Loucy (cell line): ENCODE measurements at regions not wholly inside any gene's neighbourhood (a gene's known extent, or its start where the extent isn't known, plus 50 kb on each side); places are given as distances from the start of the nearest gene placed in this dataset.

Experiments used
- EZH2phosphoT487 ChIP-seq: fragments of 200-600 bp; IDR thresholded peaks from 2 replicates; pipeline ENCODE4 v1.6.1; 2018; ENCODE audit warnings: antibody characterized with exemption, mild to moderate bottlenecking, moderate library complexity, borderline replicate concordance
- TF ChIP-seq, protein P1 (sequence below): fragments of 200-600 bp; sonication (generic); conservative IDR thresholded peaks from 2 replicates; pipeline ENCODE4 v1.5.1; 2014; ENCODE audit warnings: mild to moderate bottlenecking, antibody characterized with exemption, low read length

DNA sequence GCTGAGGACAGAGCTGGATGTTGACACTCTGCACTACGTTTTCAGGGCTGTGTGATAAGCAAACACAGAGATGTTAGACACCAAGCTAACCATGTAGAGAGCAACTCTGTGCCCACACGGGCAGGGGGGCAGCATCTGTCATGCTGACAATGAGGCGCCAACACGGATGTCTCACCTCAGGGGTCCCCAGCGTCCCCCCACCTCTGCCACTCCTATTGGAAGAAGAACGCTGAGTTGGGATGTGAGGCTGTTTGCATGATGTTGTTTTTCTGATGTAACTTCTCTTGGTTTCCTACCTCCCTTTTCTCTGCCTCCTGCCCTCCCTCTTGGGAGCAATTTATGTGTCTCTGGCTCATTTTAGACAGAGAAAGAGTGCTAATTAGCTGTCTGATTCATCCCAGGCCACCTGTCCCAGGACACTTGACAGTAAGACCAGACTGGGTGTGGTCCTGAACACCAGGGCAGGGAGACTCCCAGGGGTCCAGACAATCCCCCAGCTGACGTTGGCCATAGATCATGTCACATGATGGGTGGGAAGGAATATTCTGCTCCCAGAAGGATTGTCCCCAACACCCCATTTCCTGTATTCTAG, 89.2 kb upstream of the NCAM1 start:
- no peak for TF ChIP-seq EZH2phosphoT487
- TF ChIP-seq, protein P1, sequence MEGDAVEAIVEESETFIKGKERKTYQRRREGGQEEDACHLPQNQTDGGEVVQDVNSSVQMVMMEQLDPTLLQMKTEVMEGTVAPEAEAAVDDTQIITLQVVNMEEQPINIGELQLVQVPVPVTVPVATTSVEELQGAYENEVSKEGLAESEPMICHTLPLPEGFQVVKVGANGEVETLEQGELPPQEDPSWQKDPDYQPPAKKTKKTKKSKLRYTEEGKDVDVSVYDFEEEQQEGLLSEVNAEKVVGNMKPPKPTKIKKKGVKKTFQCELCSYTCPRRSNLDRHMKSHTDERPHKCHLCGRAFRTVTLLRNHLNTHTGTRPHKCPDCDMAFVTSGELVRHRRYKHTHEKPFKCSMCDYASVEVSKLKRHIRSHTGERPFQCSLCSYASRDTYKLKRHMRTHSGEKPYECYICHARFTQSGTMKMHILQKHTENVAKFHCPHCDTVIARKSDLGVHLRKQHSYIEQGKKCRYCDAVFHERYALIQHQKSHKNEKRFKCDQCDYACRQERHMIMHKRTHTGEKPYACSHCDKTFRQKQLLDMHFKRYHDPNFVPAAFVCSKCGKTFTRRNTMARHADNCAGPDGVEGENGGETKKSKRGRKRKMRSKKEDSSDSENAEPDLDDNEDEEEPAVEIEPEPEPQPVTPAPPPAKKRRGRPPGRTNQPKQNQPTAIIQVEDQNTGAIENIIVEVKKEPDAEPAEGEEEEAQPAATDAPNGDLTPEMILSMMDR = no peak
